Mesenchymal stem cell (in vitro differentiated cells and primary cell): ENCODE measurements at regions not wholly inside any gene's neighbourhood (a gene's known extent, or its start where the extent isn't known, plus 50 kb on each side); places are given as distances from the start of the nearest gene placed in this dataset.

Experiments
- DNase-seq: peaks from one replicate; pipeline ENCODE4 v3.0.0-alpha.2; 2013
- H2AFZ ChIP-seq: one replicate; pipeline ENCODE4 v1.6.1; 2013; ENCODE audit warnings: low read depth, mild to moderate bottlenecking, control low read depth, inconsistent platforms, low read length, moderate library complexity
- H2AK5ac ChIP-seq: 2 replicates; pipeline ENCODE4 v1.6.1; 2013; ENCODE audit warnings: low read length, moderate library complexity, mild to moderate bottlenecking, inconsistent platforms; ENCODE audit not compliant: severe bottlenecking
- H2BK120ac ChIP-seq: one replicate; pipeline ENCODE4 v1.6.1; 2013; ENCODE audit warnings: low read depth, mild to moderate bottlenecking, inconsistent platforms, low read length, moderate library complexity
- H2BK12ac ChIP-seq, 2 experiments: one replicate each; pipeline ENCODE4 v1.6.1; 2013; ENCODE audit warnings: inconsistent platforms in 2 of 2, low read length in 2 of 2, mild to moderate bottlenecking in 2 of 2, moderate library complexity in 2 of 2, control low read depth in 1 of 2
- H2BK15ac ChIP-seq: one replicate; pipeline ENCODE4 v1.6.1; 2013; ENCODE audit warnings: mild to moderate bottlenecking, low read depth, inconsistent platforms; ENCODE audit not compliant: poor library complexity, severe bottlenecking
- H2BK5ac ChIP-seq: 2 replicates; pipeline ENCODE4 v1.6.1; 2013; ENCODE audit warnings: low read depth, mild to moderate bottlenecking, low read length, control low read depth, inconsistent platforms; ENCODE audit not compliant: poor library complexity, severe bottlenecking
- H3K14ac ChIP-seq, 2 experiments: one replicate each; pipeline ENCODE4 v1.6.1; 2013; ENCODE audit warnings: inconsistent platforms in 2 of 2, low read length in 2 of 2, control low read depth in 1 of 2, mild to moderate bottlenecking in 1 of 2, moderate library complexity in 1 of 2
- H3K18ac ChIP-seq, 2 experiments: one replicate each; pipeline ENCODE4 v1.6.1; 2013; ENCODE audit warnings: inconsistent platforms in 2 of 2, low read length in 2 of 2, control low read depth in 1 of 2, low read depth in 1 of 2, mild to moderate bottlenecking in 1 of 2
- H3K23ac ChIP-seq, 2 experiments: one replicate each; pipeline ENCODE4 v1.6.1; 2013; ENCODE audit warnings: inconsistent platforms in 2 of 2, low read length in 2 of 2, mild to moderate bottlenecking in 2 of 2, moderate library complexity in 2 of 2, control low read depth in 1 of 2
- H3K27ac ChIP-seq: 2 replicates; pipeline ENCODE4 v1.5.1; 2013; ENCODE audit warnings: mild to moderate bottlenecking, moderate library complexity, low read length, control low read depth, inconsistent platforms; ENCODE audit not compliant: poor library complexity, severe bottlenecking
- H3K27me3 ChIP-seq, 2 experiments: 2 replicates each; pipeline versions ENCODE4 v1.6.1 to v1.7.0; 2013; ENCODE audit warnings: low read length in 2 of 2, mild to moderate bottlenecking in 2 of 2, moderate library complexity in 2 of 2, control low read depth in 1 of 2, inconsistent platforms in 1 of 2; ENCODE audit not compliant: control insufficient read depth in 1 of 2, insufficient read depth in 1 of 2
- H3K36me3 ChIP-seq, 2 experiments: 2 replicates each; pipeline versions ENCODE4 v1.6.1 to v1.7.0; 2013; ENCODE audit warnings: low read length in 2 of 2, control low read depth in 1 of 2, inconsistent platforms in 1 of 2, low read depth in 1 of 2, mild to moderate bottlenecking in 1 of 2; ENCODE audit not compliant: insufficient read depth in 2 of 2, control insufficient read depth in 1 of 2
- H3K4ac ChIP-seq, 2 experiments: one replicate each; pipeline ENCODE4 v1.6.1; 2013; ENCODE audit warnings: inconsistent platforms in 2 of 2, low read length in 2 of 2, mild to moderate bottlenecking in 2 of 2, moderate library complexity in 2 of 2, control low read depth in 1 of 2, low read depth in 1 of 2
- H3K4me1 ChIP-seq: 2 replicates; pipeline ENCODE4 v1.6.1; 2013; ENCODE audit warnings: low read depth, low read length, control low read depth; ENCODE audit not compliant: control insufficient read depth, insufficient read depth
- H3K4me2 ChIP-seq: 2 replicates; pipeline ENCODE4 v1.6.1; 2013; ENCODE audit warnings: low read length, mild to moderate bottlenecking, inconsistent platforms; ENCODE audit not compliant: poor library complexity, severe bottlenecking
- H3K4me3 ChIP-seq, 2 experiments: 2 replicates each; pipeline versions ENCODE4 v1.5.1 to v1.7.0; 2013; ENCODE audit warnings: low read length in 2 of 2, mild to moderate bottlenecking in 2 of 2, control low read depth in 1 of 2, low read depth in 1 of 2; ENCODE audit not compliant: insufficient read depth in 1 of 2
- H3K79me1 ChIP-seq: replicated peaks from 2 replicates; pipeline ENCODE4 v1.6.1; 2013; ENCODE audit warnings: mild to moderate bottlenecking, control low read depth, low read length, inconsistent platforms; ENCODE audit not compliant: poor library complexity, severe bottlenecking
- H3K9ac ChIP-seq: 2 replicates; pipeline ENCODE4 v1.7.0; 2013; ENCODE audit warnings: mild to moderate bottlenecking, low read length, moderate library complexity
- H3K9me3 ChIP-seq: 2 replicates; pipeline ENCODE4 v1.7.0; 2013; ENCODE audit warnings: mild to moderate bottlenecking, low read length; ENCODE audit not compliant: control insufficient read depth
- H4K8ac ChIP-seq: one replicate; pipeline ENCODE4 v1.6.1; 2013; ENCODE audit warnings: inconsistent platforms, mild to moderate bottlenecking, low read length, moderate library complexity
- H4K91ac ChIP-seq: one replicate; pipeline ENCODE4 v1.6.1; 2013; ENCODE audit warnings: mild to moderate bottlenecking, low read length, inconsistent platforms
- WGBS: methylation state at CpG from one replicate; pipeline ENCODE4 v1.1.7; 2013; ENCODE audit warnings: mixed read lengths; 5-methylcytosine and 5-hydroxymethylcytosine counted together

DNA sequence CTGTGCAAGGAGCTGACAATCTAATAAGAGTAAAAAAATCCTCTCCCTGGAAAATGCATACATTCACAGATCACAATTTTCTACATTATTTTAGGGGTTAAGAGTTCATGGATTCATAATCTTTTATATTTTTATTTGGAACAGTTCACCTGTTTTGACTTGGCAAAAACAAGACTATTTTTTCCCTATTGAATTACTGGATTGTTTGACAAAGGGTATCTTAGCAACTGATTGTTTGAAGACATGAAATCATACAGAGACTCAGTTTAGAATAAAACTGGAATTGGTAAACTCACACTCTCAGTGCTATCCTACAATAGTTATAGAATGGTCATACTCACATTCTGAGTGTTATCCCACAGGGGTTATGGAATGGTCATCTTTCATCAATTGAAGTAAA, 358.2 kb upstream of the PTGER4 start:
- no peaks in the 10 kb centered on the region for H3K79me1 ChIP-seq
- no peaks in the 10 kb centered on the region for H3K9me3 ChIP-seq
- H3K9ac ChIP-seq = no peak overlapping the region
- no peaks in the 10 kb centered on the region for H3K4me1 ChIP-seq
- no peaks in the 10 kb centered on the region for H3K27me3 ChIP-seq
- H3K4ac ChIP-seq = no peak overlapping the region
- no peak overlapping the region for H4K8ac ChIP-seq
- no peak overlapping the region for H3K23ac ChIP-seq
- no peak overlapping the region for H2BK15ac ChIP-seq
- no peak overlapping the region for H2AK5ac ChIP-seq
- H3K27ac ChIP-seq = no peak overlapping the region
- no peaks in the 10 kb centered on the region for H3K36me3 ChIP-seq
- no peak overlapping the region for H2BK120ac ChIP-seq
- no peak overlapping the region for H3K4me2 ChIP-seq
- DNase-seq = no peak
- no peak overlapping the region for H3K18ac ChIP-seq
- no peak overlapping the region for H2BK5ac ChIP-seq
- no peak overlapping the region for H3K4me3 ChIP-seq
- H4K91ac ChIP-seq = no peak overlapping the region
- H2AFZ ChIP-seq = no peak overlapping the region
- H2BK12ac ChIP-seq = no peak overlapping the region
- H3K14ac ChIP-seq = no peak overlapping the region

DNA sequence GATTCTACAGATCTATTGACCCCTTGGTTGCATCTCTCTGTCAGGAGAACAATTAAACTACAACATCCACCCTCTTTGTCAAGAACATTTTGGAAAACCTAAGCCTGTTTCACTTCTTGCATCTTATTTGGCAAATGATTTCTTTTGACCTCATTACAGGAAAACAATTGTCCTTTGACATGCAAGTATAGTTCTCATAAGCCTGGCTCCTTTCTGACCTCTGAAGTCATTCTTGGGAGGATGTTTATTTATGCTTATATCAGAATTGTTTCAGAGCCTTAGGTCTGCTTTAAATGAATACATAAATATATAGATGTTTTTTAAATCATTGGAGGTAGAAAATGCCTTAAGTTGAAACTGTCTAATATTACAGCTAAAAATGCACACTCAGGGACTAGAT, 361.3 kb upstream of the PTGER4 start:
- Histone ChIP-seq H3K4me3 (no peak overlapping the region), H2BK120ac (no peak overlapping the region), H4K91ac (no peak overlapping the region), H3K4me1 (no peaks in the 10 kb centered on the region), H3K4ac (no peak overlapping the region), H4K8ac (no peak overlapping the region), H3K9ac (no peak overlapping the region), H3K36me3 (no peaks in the 10 kb centered on the region), H3K27me3 (no peaks in the 10 kb centered on the region), H3K23ac (no peak overlapping the region), H3K18ac (no peak overlapping the region), H3K27ac (no peak overlapping the region), H3K4me2 (no peak overlapping the region), H2BK12ac (no peak overlapping the region), H2AFZ (no peak overlapping the region), H3K14ac (no peak overlapping the region), H3K79me1 (no peaks in the 10 kb centered on the region), H3K9me3 (no peaks in the 10 kb centered on the region), H2AK5ac (no peak overlapping the region), H2BK5ac (no peak overlapping the region), H2BK15ac (no peak overlapping the region)
- DNase-seq = no peak

DNA sequence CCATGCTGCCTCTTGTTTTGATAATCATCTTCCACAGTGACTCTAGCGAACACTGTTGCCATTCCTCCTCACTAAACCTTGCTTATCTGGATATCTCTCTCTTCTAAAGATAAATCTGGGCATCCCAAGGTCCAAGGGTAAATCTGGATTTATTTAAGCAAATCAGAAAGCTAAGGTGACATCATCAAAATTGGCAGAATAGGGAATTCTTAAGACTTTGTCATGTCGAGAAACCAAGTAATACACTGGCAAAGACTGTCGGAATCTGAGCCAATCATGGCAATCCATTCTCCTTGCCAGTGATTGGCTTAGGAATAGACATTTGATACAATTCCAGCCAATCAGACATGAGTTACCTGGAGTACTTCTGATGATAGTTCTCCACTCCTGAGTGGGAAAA, 362.7 kb upstream of the PTGER4 start:
- no peaks in the 10 kb centered on the region for H3K4me1 ChIP-seq
- H3K36me3 ChIP-seq = no peaks in the 10 kb centered on the region
- H2BK120ac ChIP-seq = no peak overlapping the region
- no peaks in the 10 kb centered on the region for H3K79me1 ChIP-seq
- no peak overlapping the region for H3K4ac ChIP-seq
- no peak overlapping the region for H3K9ac ChIP-seq
- no peak overlapping the region for H2AFZ ChIP-seq
- H4K91ac ChIP-seq = no peak overlapping the region
- no peak for DNase-seq
- H4K8ac ChIP-seq = no peak overlapping the region
- no peaks in the 10 kb centered on the region for H3K9me3 ChIP-seq
- H2BK5ac ChIP-seq = no peak overlapping the region
- H3K4me3 ChIP-seq = no peak overlapping the region
- H3K18ac ChIP-seq = no peak overlapping the region
- no peak overlapping the region for H3K23ac ChIP-seq
- H3K27ac ChIP-seq = no peak overlapping the region
- H2BK12ac ChIP-seq = no peak overlapping the region
- H3K4me2 ChIP-seq = no peak overlapping the region
- H2AK5ac ChIP-seq = no peak overlapping the region
- 82% methylated on average over 2 of the region's 3 CpGs for WGBS
- H3K14ac ChIP-seq = no peak overlapping the region
- no peaks in the 10 kb centered on the region for H3K27me3 ChIP-seq
- no peak overlapping the region for H2BK15ac ChIP-seq

DNA sequence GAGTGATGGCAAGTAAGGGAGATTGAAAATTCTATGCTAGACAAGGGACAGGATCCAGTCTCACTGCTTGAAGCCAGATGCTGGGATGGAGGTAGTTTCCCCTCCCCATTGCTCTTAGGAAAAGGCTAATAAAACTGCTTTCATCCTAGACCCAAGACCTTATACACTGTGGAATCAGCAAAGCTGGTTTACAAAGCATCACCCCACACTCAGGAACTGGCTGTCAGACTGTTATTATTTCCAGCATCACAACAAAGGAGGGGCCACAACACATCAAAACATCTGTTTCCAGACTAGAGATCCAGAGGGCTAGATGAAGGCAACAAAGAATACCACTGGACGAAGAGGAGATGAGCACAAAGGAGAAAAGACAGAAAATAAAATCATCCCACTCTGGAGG, 364.6 kb upstream of the PTGER4 start:
- Histone ChIP-seq H3K4me3 (no peak overlapping the region), H3K36me3 (no peaks in the 10 kb centered on the region), H2BK120ac (no peak overlapping the region), H3K4me2 (no peak overlapping the region), H3K9ac (no peak overlapping the region), H2AK5ac (no peak overlapping the region), H3K27me3 (no peaks in the 10 kb centered on the region), H2BK15ac (no peak overlapping the region), H4K91ac (no peak overlapping the region), H3K23ac (no peak overlapping the region), H3K9me3 (no peaks in the 10 kb centered on the region), H2AFZ (no peak overlapping the region), H3K18ac (no peak overlapping the region), H3K4ac (no peak overlapping the region), H2BK5ac (no peak overlapping the region), H2BK12ac (no peak overlapping the region), H3K27ac (no peak overlapping the region), H3K4me1 (no peaks in the 10 kb centered on the region), H3K79me1 (no peaks in the 10 kb centered on the region), H3K14ac (no peak overlapping the region), H4K8ac (no peak overlapping the region)
- no peak for DNase-seq
- WGBS = 43% methylated on average over 1 of the region's 1 CpG
